Fibroblast of gingiva (primary cell): ENCODE measurements at regions not wholly inside any gene's neighbourhood (a gene's known extent, or its start where the extent isn't known, plus 50 kb on each side); places are given as distances from the start of the nearest gene placed in this dataset.
"Not testable (repeated sequence)": the region's sequence is repeated elsewhere in the genome, so short reads cannot be mapped to it uniquely, and the experiment has no call there.

Source experiments
- DNase-seq: peaks from one replicate; pipeline ENCODE4 v3.0.0-alpha.2; 2011; ENCODE audit warnings: low read depth

DNA sequence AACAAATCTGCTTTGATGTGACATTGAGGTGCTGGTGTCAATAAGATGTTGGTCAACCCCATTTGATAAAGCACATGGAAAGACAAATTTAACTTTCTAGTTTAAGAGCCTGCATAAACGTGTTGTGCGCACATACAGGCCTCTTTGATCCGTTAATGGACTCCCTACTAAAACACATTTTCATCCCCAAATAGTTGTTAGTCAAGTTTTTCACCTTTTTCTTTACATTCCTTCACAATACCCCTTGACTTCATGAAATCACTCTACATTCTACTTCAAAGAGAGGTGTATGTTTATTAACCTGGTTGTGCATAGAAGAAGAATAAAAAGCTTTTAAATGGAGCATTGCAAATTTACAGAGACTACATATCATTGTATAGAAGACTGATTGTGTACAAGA lies 180.3 kb downstream of the HDGFL1 start:
- no peak for DNase-seq

DNA sequence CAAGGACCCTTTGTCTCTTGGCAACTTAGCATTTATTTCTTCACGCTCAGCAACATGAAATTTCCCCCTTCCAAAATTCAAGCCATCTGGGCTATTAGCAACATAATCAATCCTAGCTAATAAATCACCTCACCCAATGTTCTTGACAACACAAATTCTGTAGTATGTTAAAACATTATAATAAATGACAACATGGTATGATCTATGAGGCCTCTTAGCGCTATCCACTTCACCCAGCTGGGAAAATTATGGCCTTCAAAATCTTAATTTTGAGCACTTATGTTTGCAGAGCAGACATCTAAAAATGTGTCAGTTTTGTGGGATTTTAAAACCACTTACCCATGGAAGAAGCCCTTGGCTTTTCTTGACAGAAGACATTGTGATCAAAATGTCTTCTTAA lies 181.9 kb downstream of the HDGFL1 start:
- DNase-seq = no peak

DNA sequence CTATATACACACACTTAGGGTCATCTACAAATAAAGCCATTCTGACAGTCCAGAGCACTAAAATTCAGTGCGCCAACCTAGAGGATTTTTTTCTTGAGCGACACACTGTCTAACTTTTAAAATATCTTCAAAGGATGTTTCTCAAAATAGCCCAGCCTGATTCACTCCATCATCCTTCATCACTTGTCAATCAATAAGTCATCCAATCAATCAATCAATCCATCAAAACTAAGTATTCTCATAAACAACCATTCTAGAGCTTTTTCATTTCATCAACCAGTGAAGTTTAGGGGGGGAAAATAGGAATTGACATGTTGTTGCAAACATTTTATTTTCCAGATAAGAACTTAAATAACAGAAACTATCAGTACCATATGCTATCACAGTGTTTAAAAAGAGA lies 183.2 kb downstream of the HDGFL1 start:
- no peak for DNase-seq

DNA sequence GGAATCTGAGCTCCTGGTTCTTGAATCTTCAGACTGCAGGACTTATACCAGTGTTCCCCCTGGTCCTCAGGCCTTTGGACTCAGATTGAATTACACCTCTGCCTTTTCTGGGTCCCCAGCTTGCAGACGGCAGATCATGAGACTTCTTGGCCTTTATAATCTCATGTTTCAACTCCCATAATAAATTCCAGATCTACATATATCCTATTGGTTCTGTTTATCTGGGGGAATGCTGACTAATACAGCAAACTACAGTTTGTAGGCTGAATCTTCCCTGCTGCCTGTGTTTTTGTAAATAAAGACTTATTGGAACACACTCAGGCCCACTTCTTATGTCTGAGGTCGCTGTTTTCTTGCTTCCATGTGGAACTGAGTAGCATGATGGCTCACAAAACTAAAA lies 184.7 kb downstream of the HDGFL1 start:
- peak; percentile 63 for DNase-seq

DNA sequence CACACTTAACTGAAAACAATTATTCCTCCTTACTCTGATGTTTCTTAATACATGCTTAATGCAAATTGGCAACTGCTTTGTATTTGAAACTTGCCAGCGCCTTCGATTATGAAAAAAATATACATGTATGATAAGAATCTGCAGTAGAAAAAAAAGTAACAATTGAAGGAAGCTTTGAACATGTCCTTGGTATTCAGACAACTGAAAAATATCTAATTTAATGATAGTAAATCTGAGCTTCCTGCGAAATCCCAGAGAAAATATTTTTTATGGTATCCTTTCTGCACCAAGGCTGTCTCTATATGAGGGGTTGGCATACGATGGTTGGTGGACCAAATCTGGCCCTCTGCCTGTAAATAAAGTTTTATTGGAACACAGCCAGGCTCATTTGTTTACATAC lies 186.2 kb downstream of the HDGFL1 start:
- no peak for DNase-seq

DNA sequence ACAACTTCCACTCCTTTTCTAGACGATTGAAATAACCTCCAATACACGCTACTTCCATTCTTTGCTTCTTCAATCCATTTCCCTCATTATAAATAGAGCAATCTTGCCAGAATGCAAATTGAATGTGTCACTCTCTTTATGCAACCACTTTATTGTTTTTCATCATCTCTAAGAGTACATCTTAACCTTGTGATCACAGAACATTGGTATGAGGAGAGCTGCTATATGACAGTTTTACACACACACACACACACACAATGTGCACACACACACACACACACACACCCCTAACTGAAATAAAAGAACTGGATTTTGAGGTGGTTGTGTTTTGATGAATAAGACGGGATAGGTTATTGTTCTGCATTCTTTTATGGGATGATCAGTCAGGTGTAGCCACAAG lies 187.0 kb downstream of the HDGFL1 start:
- peak; percentile 77 for DNase-seq

DNA sequence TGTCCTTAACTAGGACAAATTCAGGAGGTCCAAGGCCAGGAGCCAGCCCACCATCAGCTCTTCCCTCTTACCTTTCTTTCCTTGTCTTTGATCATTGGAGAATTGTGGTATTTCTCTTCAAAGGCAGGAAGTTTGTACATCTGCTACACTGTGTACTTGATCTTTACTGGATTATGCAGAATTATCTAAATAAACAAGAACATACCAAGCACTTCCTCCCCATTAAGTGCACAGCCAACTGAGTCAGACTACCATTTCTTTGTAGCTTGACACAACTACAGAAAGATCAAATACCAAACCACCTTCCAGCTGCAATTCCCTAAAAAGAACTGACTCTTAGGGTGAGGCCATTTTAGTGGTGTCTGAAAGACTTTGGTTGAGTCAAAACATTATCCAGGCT lies 195.1 kb downstream of the HDGFL1 start:
- peak; percentile 58 for DNase-seq

DNA sequence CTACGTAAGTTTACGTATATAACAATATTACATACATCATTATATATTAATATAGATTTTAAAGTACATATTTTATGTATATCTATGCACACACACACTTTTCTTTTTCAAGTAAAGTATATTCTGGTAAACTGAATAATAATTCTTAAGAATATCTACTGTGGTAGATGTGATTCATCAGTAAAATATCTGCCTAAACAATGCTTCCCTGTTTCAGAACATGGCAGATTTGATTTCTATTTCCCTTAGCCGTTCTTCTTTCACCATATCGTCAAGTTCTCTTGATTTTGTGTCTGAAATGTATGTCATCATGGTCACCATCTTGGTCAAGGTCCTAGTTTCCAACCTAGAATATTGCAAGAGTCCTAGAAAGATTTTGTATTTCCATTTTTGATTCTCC lies 195.6 kb downstream of the HDGFL1 start:
- DNase-seq = peak; percentile 19

DNA sequence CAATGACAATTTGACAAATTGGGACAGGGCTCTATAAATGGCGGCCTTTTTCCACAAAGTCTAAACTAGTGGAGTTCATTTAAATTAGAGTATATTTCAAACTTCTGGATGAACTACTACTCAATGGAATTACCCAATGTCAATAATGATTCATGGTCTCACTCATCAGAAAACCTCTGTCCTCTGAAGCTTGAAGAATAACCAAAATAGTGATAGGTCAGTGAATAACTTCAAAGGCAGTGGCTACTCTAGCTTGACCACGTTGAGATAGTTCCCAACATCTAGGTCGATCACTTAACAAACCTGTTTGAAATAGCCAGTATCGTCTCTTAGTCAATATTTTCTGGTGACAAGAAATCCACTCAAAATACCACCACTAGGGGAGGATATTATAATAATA lies 197.6 kb downstream of the HDGFL1 start:
- DNase-seq = no peak

DNA sequence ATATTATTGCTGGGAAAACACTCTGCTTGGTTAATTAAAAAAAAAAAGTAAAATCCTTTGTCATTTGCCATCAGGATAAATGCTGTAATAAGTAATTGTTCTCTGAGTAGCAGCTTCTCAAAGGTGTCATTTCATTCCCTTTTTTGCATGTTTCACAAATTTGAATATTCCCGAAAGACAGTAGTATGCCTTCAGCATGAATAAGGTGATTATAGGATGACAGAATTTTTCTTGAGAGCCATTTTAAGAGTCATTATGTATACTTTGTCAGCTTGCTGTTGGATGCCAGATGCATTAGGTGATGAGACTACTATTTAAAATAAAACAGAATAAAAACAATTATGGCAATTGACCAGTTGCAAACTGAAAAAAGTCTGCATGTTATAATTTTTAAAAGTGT lies 200.7 kb downstream of the HDGFL1 start:
- no peak for DNase-seq

DNA sequence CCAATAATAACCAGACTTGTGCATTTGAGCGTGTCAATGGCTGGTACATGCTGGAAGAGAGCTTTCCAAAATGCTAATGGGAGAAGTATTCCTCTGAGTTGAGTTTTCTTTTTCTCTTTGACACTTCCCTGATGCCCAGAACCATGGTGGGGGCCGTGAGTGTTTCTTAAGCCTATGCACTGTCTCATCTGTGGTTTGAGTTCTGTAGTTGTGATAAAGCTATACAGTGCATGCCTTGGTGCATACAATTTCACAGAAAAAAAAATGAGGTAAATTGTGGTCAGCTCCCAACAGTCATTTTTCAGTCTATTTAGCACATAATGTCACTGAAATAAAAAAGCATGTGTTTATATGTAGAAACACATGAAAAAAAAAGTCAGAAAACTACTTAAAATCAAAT lies 204.8 kb downstream of the HDGFL1 start:
- no peak for DNase-seq

DNA sequence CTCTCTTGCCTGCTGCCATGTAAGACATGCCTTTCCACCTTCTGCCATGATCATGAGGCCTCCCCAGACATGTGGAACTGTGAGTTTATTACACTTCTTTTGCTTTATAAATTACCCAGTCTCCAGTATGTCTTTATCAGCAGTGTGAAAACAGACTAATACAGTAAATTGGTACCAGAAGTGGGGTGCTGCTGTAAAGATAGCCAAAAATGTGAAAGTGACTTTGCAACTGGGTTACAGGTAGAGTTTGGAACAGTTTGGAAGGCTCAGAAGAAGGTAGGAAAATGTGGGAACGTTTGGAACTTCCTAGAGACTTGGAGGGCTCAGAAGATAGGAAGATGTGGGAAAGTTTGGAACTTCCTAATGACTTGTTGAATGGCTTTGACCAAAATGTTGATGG lies 209.1 kb downstream of the HDGFL1 start:
- DNase-seq = not testable (repeated sequence)

DNA sequence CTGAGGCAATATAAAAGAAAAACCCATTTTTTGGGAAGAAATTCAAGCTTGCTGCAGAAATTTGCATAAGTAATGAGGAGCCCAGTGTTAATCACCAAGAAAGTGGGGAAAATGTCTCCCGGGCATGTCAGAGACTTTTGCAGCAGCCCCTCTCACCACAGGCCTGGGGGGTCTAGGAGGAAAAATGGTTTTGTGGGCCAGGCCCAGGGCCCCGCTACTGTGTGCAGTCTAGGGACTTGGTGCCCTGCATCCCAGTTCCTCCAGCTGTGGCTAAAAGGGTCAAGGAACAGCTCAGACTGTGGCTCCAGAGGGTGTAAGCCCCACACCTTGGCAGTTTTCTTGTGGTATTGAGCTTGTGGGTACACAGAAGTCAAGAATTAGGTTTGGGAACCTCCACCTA lies 209.7 kb downstream of the HDGFL1 start:
- no peak for DNase-seq

DNA sequence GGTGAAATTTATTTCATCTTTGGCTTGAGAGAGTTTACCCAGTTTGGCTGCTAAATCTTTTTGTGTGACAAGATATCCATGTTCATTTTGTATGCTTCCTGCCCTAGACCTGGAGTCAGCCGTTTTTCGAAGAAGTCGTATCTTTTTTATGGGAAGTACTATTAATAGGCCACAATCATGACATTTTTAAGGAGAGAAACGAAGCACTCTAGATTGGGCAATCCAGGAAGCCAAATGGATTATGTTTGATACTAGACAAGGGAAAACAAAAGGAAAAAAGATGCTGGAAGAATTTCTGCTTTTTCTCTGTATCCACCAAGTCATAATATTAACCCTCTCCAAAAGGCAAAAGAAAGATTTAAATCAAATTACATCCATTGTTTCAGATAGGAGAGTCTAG lies 214.6 kb downstream of the HDGFL1 start:
- DNase-seq = no peak

DNA sequence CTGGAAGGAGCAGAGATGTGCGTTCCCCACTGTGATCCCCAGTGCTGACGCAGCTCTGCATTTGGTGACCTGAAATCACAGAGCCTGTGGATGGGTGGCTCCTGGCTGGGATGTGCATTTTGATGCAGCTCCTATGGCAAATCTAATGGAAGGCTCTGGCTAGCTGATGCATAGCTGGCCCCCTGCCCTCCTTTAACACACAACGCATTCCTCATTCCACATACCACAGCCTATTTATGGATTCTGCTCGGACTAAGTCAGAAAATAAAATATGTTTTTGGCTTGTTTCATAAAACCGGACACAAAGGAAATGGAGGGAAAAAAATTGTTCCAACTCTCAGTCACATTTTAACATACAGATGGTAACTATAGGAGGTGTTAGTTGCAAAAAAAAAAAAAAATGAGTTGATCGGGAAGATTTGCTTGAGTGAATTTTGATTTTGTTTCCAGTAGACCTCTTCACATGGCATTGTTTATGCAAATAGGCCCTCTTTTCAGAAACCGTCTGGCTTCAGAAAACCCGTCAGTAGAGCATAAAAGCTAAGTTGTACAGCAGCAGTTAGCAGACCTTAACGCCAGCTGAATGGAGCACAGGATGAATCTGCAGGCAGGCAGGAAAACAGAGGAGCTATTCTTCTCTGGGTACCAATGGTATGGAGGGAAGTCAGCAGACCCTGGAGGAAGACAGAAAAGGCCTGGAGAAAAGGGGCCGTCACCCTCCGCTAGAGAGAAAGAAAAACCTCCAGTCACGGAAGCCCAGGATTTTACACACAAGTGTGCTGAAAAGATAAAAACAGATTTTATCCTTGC lies 215.4 kb downstream of the HDGFL1 start:
- DNase-seq = no peak

DNA sequence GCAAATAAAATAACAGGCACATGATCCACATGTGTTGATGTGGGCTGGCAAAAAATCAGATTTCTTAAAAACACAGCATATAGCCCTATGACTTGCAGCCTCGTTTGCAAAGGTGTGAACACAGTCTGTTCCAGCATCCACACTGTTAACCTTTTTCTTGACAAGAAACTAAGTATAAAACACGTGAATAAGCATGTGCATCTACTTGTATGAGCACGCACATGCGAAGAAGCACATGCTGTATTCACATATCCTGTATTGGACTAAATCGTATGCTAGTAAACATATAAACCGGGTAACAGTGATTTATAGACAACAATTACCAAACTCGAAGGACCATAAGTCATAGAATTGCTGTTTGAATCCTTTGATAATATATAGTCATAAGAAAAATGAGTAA lies 218.7 kb downstream of the HDGFL1 start:
- no peak for DNase-seq

DNA sequence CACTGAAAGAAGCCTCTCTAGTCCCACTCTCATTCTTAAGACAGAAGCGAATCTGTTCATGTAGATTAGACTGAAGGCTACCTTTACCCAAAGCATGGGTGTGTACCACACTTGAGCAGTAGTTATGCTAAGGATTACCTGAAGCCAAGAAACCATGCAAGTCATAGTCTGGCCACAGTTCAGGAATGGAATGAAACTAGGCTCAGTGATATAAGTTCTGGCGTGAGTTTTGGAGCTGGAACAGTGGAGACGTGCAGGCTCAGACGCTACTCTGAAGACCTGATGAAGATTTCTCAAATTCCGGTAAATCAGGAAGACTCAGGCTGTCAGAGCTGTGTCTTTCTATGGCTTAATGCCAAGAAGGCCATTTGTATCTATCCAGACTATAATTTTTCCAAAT lies 219.9 kb downstream of the HDGFL1 start:
- no peak for DNase-seq

DNA sequence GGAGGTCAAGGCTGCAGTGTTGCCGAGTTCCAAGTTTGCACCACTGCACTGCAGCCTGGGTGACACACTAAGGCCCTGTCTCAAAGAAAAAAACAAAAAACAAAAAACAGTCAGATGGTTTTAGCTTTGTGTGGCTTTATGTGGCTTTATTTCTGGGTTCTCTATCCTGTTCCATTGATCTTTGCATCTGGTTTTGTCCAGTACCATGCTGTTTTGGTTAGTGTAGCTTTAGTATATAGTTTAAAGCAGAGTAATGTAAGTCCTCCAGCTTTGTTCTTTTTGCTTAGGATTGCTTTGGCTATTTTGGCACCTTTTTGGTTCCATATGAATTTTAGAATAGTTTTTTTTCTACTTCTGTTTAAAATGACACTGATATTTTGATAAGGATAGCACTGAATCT lies 225.5 kb downstream of the HDGFL1 start:
- DNase-seq = no peak

DNA sequence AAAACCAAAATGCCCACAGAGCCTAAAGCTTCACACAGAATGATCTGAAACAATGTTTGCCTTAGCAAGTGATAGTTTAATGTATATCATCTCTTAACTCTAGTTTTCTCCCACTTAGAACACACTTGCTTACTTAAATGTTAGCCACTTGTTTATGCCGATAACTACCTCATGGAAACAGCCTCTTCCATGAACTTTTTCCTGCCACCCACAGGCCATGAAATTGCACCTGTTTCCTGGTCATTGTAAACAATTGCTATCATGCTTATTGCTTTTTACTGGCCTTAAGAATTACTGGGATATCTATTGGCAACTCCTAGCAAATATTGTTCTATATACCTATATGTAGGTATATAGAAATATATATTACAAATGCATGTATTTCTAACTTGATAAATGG lies 231.1 kb downstream of the HDGFL1 start:
- DNase-seq = no peak

DNA sequence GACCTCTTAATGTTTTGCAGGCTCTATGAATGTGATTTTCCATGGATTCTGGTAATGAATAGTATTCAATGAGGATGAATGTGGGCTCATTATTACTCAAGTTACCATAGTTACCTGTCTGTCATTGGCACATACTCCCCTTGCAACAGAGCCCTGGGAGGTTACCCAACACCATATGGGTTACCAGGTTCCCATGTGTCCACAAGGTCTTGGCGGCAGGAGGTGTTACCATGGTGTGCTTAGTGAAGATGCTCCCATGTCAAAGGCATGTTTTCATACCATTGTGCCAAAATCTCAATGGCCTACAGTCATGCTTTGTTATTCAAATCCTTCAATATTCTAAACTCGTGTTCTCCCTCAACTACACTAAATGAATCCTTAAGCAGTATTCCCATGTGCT lies 232.5 kb downstream of the HDGFL1 start:
- DNase-seq = peak; percentile 25

DNA sequence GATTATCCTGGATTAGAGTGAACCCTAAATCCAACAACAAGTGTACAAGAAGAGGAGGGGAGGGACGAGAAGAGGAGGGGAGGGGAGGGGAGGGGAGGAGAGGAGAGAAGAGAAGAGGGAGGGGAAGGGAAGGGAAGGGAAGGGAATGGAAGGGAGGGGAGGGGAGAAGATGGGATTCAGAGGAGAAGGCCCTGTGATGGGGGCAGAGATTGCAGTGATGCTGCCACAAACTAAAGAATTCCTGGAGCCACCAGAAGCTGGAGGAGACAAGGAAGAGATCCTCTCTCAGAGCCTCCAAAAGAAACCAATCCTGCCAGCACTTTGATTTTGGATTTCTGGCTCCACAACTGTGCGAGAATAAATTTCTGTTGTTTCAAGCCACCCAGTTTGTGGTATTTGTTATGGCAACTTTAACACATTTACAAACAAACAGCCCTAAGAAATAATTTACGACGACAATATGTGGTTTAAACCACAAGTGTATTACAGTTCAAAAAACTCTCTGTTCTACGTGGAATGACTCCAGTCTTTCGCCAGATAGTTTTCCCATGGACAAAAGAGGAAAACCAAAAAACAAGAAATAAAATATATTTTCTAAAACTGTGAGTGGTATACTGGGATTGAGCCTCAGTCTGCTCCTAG lies 235.4 kb downstream of the HDGFL1 start:
- DNase-seq = peak; percentile 6

DNA sequence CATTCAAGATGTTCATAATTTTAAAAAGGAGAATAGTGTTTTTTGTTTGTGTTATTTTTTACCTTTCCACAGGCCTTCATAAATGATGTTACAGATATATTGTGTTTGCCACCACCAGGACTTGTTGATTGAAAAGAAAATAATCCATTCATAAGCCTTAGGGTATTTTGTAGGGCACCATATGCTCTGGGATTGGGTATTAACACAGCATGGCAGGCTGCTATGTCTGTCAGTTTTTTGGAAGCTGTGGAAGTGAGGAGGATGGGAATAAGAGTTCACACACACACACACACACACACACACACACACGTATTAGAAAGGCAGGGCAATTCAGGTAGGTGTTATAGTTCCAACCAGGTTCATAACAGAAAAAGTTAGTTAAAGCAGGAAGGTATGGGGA lies 237.9 kb downstream of the HDGFL1 start:
- DNase-seq = no peak

DNA sequence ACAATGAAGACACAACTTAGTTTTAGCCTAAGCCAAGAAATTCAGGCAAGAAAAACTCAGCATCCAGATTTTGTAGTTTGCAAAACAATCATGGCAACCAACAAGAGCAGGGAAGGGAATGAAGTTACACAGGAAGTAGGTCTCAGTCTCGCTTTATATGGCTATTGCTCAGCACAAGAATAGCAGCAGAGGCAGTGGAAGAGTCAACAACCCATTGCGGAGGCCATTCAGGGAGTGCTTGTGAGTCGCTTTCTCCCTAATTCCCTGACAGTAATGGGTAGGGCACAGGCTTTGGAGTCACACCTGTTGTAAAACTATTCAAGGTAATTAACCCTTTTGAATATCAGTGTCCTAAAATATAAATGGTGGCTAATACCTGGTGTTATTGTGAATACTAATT lies 238.5 kb downstream of the HDGFL1 start:
- no peak for DNase-seq

DNA sequence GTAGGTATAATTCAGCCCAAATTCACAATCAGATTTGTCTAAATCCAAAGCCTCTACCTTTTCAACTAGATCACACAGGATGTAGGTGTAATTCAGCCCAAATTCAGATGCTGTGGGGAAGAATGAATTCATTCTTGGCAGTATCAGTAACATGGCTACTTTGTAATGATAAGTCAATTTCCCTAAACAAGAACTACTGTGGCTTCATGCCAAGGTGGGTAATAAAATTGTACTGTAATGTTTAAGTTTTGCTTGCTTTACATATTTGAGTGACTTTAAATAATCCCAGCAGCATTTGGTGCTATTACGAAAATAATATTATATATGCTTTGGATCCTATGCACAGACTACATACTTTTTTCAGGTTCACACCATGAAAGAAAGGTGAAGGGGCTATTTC lies 239.1 kb downstream of the HDGFL1 start:
- no peak for DNase-seq
